HG03457 (cell line): ENCODE measurements at regions not wholly inside any gene's neighbourhood (a gene's known extent, or its start where the extent isn't known, plus 50 kb on each side); places are given as distances from the start of the nearest gene placed in this dataset.

Experiments used
- ATAC-seq: cut with Tn5 transposase; IDR thresholded peaks from one replicate; pipeline ENCODE4 v1.9.1; 2021; ENCODE audit warnings: moderate number of reproducible peaks; ENCODE audit not compliant: unreplicated experiment

DNA sequence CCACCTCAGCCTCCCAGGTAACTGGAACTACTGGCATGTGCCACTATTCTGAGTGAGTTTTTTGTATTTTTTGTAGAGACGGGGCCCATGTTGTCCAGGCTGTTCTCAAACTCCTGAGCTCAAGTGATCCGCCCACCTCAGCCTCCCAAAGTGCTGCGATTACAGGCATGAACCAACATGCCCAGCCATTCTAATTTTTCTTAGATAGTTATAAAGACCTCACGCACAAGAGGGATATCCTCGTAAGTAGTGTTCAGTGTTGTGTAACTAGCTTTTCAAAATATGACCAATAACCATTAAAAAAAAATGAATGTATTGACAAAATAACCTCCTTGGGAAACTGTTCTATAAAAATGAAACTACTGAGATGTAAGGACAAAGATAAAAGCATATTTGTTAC lies 90.5 kb upstream of the FERD3L start:
- ATAC-seq: no peak

DNA sequence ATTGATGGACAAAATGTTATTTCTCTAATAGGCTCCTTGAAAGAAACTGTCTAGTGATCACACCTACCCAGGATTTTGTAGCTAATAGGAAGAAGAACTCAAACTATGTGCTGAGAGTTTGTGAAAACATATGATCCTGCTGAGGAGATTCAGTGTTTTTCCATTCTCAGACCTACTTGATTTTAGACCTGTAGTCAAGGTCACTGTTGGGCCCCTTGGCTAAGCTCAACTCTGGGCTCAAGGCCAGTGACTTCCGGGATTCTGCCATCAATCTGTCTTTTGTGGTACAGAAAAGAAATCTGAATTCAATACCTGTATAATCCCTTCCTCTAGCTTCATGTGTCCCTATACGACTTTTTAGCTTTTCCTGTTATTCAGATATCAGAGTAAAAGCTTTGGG lies 79.7 kb upstream of the FERD3L start:
- no peak for ATAC-seq

DNA sequence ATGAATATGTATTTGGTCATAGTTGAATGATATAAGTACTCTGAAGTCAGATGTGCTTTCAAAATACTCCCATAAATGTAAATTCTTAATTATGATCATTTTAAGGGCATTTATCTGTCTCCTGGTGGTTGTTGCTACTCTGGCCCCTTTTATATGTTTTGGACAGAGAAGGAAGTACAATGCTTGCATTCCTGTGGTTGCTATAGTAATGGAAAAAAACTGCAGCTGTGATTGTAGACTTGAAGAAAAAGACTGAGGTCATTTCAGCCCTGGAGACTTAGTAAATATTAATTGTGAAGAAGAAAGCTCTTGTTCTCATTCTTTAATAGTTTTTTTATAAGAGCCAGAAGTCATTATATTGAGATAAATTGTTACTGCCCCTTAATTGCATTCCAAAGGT lies 70.2 kb upstream of the FERD3L start:
- ATAC-seq: no peak

DNA sequence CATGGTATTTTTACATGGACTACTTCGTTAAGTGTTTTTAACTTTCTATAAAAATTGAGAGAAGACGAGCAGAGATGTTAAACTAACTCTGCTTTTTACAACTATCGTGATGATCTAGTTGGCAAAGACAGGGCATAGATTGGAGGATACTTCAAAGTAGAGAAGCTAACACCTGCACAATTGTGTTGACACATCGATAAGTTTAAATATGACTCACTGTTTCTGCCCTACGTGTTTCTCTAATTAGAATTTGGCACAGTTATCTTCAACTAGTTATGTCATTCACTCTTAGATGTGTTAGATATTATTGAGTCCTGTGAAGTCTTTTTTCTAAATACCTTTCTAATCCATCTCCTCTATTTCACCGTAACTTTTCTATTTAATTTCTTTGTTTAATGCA lies 68.5 kb upstream of the FERD3L start:
- ATAC-seq: no peak

DNA sequence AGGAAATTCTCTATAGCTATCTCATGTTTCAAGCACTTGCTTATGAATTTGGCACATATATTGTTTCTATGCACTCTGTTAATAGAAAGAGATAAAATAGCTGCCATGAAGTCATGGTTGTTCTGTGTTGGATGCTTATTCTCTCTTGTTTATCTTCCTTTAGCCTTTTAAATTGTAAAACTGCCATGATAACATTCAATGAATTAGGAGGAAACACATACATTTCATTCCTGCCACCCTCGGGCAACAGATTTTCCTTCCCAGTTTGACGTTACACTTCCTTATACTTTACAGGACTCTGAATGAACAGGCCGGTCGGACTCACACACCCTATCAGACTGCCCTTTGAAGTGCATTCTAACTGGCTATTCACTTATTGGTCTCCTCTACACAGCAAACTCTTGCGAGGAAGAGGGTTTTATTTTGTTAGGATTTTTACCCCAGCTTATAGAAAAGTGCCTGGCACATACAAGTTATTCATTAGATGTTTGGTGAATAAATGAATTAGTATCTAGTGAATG lies 65.7 kb upstream of the FERD3L start:
- ATAC-seq: no peak

DNA sequence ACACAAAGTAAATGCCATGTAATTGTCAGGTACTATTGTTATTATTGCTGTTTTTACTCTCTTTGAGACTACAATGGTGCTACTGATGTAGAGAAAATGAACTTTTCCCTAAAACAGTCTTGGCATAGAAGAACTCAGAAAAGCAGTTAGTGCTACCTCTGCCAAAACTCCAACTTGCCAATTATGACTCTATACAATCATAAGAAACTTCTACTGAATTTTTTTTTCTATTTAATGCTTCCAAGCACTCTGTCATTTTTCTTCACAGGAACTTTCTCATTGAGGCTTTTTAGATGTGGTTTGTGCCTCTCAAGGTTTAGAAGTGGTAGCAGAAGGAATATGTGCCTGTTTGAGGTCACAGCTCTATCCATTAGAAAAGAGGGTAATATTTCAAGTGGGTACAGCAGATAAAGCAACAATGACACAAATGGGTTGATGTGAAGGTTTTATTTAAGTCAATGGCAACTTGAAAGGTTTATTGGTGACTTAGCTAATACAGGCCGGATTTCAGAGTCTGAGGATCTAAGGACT lies 64.0 kb upstream of the FERD3L start:
- ATAC-seq: no peak

DNA sequence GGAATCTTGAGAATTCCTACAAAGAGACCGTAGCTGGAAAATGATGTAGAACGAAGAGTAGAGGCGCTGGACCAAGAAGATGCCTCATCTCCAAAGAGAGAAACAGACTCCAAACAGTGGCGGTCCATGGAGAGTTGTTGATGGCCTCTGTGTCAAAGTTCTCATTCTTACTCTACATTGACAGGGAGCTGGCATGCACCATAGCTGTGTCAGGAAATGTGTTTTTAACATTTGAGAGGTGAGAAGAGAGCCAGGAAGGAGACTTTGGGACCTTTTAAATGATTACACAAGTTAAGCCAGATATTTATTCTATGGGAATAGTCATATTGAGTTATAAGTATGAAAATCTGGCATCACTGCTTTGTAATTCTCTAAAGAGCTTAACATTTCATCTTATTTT lies 61.5 kb upstream of the FERD3L start:
- ATAC-seq: no peak

DNA sequence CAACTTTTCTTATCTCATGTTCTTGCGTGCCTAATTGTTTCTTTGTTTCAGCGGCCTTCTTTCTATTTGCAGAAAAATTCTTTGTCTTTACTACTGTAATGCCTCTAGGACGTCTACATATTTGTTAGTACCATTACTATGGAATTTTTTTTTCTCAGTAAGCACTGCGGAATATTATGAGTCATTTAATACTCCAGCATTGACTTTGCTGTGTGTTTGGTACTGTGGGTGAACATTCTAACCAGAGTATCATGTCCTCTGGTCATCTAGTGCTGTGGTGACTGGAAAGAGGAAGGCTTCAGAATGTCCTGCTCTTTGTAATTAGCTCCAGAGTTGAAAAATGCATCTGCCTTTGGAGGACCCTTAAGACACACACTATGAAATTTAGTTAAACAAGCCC lies 58.5 kb upstream of the FERD3L start:
- no peak for ATAC-seq

DNA sequence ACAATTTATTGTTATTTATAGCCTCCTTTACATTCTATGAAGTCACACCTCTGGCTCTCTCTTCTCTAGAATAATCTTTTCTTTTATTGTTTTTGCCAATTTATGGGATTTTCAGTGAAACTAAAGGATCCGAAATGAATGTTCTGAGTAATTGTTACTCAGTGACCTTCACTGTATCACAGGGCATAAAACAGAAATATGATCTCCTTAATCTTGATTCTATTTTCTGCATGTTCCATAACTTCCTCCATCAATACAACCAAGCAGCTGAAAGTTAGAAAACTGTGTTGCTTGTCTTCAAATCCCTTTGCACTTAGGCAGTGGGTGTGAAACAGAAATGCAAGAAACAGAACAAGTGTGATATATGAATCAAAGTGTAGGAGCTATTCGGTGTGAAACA lies 57.4 kb upstream of the FERD3L start:
- ATAC-seq: no peak
